ENCODE measurements at regions not wholly inside any gene's neighbourhood (a gene's known extent, or its start where the extent isn't known, plus 50 kb on each side); places are given as distances from the start of the nearest gene placed in this dataset.

DNA sequence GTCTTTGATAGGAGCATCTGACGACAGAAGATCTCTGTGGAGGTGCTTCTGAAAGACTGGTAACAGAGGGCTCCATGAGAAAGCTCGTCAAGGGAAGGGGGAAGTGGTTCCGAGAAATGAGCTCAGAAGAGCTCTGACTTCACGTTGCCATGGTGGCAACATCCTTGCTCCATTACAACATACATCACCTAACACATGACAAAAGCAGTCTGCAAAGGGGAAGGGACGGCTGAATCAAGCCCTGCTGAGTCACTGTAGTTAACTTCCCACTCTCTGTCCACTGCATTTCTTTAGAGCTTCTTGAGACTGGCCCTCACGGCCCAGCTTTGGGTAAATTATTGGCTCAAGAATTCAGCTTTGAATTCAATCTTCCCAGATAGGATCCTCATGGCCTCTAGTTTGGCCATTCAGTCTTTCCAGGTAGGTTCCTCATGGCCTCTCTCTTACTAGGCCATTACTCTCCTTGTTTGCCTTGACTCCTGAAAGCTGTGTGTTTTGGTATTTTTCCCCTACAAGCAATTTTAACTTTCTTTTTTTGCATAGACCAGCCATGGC is 88.0 kb upstream of the ZNF648 start (continued):
- TF ChIP-seq, protein P1, sequence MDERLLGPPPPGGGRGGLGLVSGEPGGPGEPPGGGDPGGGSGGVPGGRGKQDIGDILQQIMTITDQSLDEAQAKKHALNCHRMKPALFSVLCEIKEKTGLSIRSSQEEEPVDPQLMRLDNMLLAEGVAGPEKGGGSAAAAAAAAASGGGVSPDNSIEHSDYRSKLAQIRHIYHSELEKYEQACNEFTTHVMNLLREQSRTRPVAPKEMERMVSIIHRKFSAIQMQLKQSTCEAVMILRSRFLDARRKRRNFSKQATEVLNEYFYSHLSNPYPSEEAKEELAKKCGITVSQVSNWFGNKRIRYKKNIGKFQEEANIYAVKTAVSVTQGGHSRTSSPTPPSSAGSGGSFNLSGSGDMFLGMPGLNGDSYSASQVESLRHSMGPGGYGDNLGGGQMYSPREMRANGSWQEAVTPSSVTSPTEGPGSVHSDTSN (CRISPR knock-in tag; IDR thresholded peaks at IDR 0.05; ENCODE audit: low read depth) = no peak
- TF ChIP-seq, protein P1 (tag; conservative IDR thresholded peaks at IDR 0.05; ENCODE audit: low read depth) = peak; percentile 67; the same call in 1 of the 2 replicates
- no peak for TF ChIP-seq CBX3 (IDR thresholded peaks at IDR 0.05; ENCODE audit: borderline replicate concordance in 1 of 2, low read length in 2 of 2)
- peak; percentile 34; the same call in 1 of the 2 replicates for TF ChIP-seq ELF4 (CRISPR knock-in tag; IDR thresholded peaks at IDR 0.05)
- no peak for TF ChIP-seq ZNF407 (IDR thresholded peaks at IDR 0.05; ENCODE audit: low read depth)
- TF ChIP-seq NCOA4 (IDR thresholded peaks at IDR 0.05; ENCODE audit: partially characterized antibody) = no peak
- TF ChIP-seq RUNX1 (IDR thresholded peaks at IDR 0.05; ENCODE audit: low read depth) = no peak
- no peak for TF ChIP-seq DDX20 (tag; IDR thresholded peaks at IDR 0.05; ENCODE audit: low read depth)
- TF ChIP-seq HDAC6 (IDR thresholded peaks at IDR 0.05; ENCODE audit: low read depth, low read length) = no peak
- no peak for TF ChIP-seq PHTF2 (CRISPR knock-in tag; IDR thresholded peaks at IDR 0.05)
- peak; percentile 90 for TF ChIP-seq HDAC2 (IDR thresholded peaks at IDR 0.05)
- no peak for TF ChIP-seq SNRNP70 (optimal IDR thresholded peaks at IDR 0.05; ENCODE audit: low read depth, low read length)
- no peak for TF ChIP-seq ZNF764 (CRISPR knock-in tag; IDR thresholded peaks at IDR 0.05; ENCODE audit: low read depth)
- no peak for TF ChIP-seq ZNF445 (CRISPR knock-in tag; IDR thresholded peaks at IDR 0.05; ENCODE audit: low read depth)
- no peak for TF ChIP-seq KAT8 (IDR thresholded peaks at IDR 0.05; ENCODE audit: low read depth)
- TF ChIP-seq ZNF766 (CRISPR knock-in tag; conservative IDR thresholded peaks at IDR 0.05) = no peak
- peak; percentile 94 for TF ChIP-seq ZNF316 (IDR thresholded peaks at IDR 0.05)
- TF ChIP-seq EWSR1 (IDR thresholded peaks at IDR 0.05; ENCODE audit: borderline replicate concordance, low read depth, partially characterized antibody) = no peak
- no peak for TF ChIP-seq PTBP1 (IDR thresholded peaks at IDR 0.05; ENCODE audit: low read depth, low read length)
- TF ChIP-seq RCOR1 (IDR thresholded peaks at IDR 0.05; ENCODE audit: borderline replicate concordance in 1 of 2, low read depth in 2 of 2, low read length in 2 of 2) = peak in 1 of 2 experiments; percentile 99; a peak in 3 of 4 replicates

Data from K562 (cell line).